ENCODE measurements at regions not wholly inside any gene's neighbourhood (a gene's known extent, or its start where the extent isn't known, plus 50 kb on each side); places are given as distances from the start of the nearest gene placed in this dataset.

- TF ChIP-seq ZNF658 (tag by site-specific recombination; IDR thresholded peaks at IDR 0.05) (no peak), ZNF704 (tag by site-specific recombination; IDR thresholded peaks at IDR 0.05) (no peak)
These were observed 419.6 kb downstream of the RWDD3 start (continued) for GRCh38 chr1:95653618-95654017.

GRCh38 chr1:95655321-95656020 is 421.5 kb downstream of the RWDD3 start:
- no peaks in the 10 kb centered on the region for H3K36me3 ChIP-seq (ENCODE audit: control insufficient read depth in 2 of 2, insufficient read depth in 1 of 2, low read length in 2 of 2)
- ChIA-PET POLR2A (no interaction called here), CTCF (no interaction called here)
- H3K27ac ChIP-seq (ENCODE audit: extremely low read depth, low read depth, low read length) = no peak overlapping the region
- no peak overlapping the region for H3K4me3 ChIP-seq (ENCODE audit: low read depth, low read length)
- H3K9me3 ChIP-seq (ENCODE audit: control insufficient read depth, insufficient read depth, low read depth, low read length) = no peaks in the 10 kb centered on the region
- TF ChIP-seq HOXD13 (CRISPR knock-in tag; IDR thresholded peaks at IDR 0.05; ENCODE audit: borderline replicate concordance) (no peak), ZNF2 (tag by site-specific recombination; IDR thresholded peaks at IDR 0.05) (no peak), ZNF19 (tag by site-specific recombination; IDR thresholded peaks at IDR 0.05; ENCODE audit: low read depth) (no peak), REST (tag by site-specific recombination; IDR thresholded peaks at IDR 0.05) (no peak), ZNF785 (tag by site-specific recombination; IDR thresholded peaks at IDR 0.05) (no peak), ZFP37 (tag by site-specific recombination; IDR thresholded peaks at IDR 0.05) (no peak), ZNF416 (tag by site-specific recombination; IDR thresholded peaks at IDR 0.05) (no peak), ZNF184 (tag by site-specific recombination; IDR thresholded peaks at IDR 0.05) (no peak), ZNF544 (tag by site-specific recombination; IDR thresholded peaks at IDR 0.05) (no peak), ZNF626 (tag by site-specific recombination; IDR thresholded peaks at IDR 0.05) (no peak), GLIS2 (tag by site-specific recombination; IDR thresholded peaks at IDR 0.05) (no peak), AEBP2 (tag by site-specific recombination; IDR thresholded peaks at IDR 0.05; ENCODE audit: borderline replicate concordance) (no peak), TSHZ1 (tag by site-specific recombination; IDR thresholded peaks at IDR 0.05; ENCODE audit: borderline replicate concordance) (no peak), ZNF530 (tag by site-specific recombination; IDR thresholded peaks at IDR 0.05; ENCODE audit: low read depth) (no peak)
- TF ChIP-seq, protein P1, sequence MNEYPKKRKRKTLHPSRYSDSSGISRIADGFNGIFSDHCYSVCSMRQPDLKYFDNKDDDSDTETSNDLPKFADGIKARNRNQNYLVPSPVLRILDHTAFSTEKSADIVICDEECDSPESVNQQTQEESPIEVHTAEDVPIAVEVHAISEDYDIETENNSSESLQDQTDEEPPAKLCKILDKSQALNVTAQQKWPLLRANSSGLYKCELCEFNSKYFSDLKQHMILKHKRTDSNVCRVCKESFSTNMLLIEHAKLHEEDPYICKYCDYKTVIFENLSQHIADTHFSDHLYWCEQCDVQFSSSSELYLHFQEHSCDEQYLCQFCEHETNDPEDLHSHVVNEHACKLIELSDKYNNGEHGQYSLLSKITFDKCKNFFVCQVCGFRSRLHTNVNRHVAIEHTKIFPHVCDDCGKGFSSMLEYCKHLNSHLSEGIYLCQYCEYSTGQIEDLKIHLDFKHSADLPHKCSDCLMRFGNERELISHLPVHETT (tag by site-specific recombination; IDR thresholded peaks at IDR 0.05) = no peak
- TF ChIP-seq, protein P2, sequence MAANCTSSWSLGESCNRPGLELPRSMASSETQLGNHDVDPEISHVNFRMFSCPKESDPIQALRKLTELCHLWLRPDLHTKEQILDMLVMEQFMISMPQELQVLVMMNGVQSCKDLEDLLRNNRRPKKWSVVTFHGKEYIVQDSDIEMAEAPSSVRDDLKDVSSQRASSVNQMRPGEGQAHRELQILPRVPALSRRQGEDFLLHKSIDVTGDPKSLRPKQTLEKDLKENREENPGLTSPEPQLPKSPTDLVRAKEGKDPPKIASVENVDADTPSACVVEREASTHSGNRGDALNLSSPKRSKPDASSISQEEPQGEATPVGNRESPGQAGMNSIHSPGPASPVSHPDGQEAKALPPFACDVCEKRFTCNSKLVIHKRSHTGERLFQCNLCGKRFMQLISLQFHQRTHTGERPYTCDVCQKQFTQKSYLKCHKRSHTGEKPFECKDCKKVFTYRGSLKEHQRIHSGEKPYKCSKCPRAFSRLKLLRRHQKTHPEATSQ (tag by site-specific recombination; IDR thresholded peaks at IDR 0.05) = no peak
- no peaks in the 10 kb centered on the region for H3K4me1 ChIP-seq (ENCODE audit: control insufficient read depth, insufficient read depth, low read length)

All from HEK293 (cell line).